ENCODE measurements at regions not wholly inside any gene's neighbourhood (a gene's known extent, or its start where the extent isn't known, plus 50 kb on each side); places are given as distances from the start of the nearest gene placed in this dataset.

- TF ChIP-seq, protein P1, sequence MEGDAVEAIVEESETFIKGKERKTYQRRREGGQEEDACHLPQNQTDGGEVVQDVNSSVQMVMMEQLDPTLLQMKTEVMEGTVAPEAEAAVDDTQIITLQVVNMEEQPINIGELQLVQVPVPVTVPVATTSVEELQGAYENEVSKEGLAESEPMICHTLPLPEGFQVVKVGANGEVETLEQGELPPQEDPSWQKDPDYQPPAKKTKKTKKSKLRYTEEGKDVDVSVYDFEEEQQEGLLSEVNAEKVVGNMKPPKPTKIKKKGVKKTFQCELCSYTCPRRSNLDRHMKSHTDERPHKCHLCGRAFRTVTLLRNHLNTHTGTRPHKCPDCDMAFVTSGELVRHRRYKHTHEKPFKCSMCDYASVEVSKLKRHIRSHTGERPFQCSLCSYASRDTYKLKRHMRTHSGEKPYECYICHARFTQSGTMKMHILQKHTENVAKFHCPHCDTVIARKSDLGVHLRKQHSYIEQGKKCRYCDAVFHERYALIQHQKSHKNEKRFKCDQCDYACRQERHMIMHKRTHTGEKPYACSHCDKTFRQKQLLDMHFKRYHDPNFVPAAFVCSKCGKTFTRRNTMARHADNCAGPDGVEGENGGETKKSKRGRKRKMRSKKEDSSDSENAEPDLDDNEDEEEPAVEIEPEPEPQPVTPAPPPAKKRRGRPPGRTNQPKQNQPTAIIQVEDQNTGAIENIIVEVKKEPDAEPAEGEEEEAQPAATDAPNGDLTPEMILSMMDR (conservative IDR thresholded peaks at IDR 0.05; ENCODE audit: low read depth, low read length): no peak
- H3K4me3 ChIP-seq (ENCODE audit: low read length): no peak overlapping the region
- DNase-seq (ENCODE audit: low read depth): no peak
These were observed 85.7 kb downstream of the EFNB1 start for GRCh38 chrX:68914479-68914946.

DNA sequence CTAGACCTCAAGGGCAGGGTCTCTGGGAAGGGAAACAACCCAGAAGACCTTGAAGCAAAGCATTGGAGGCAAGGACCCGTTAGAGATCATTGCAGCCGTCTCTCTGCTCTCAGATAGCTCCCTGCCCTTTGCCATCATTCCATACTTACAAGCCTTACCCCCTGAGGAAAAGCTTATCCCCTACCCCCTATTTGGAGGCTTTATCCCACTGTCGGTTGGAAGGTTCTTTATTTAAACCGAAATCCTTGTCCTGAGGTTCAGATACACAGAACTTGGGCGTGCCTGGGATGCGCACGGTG, 84.4 kb downstream of the EFNB1 start:
- TF ChIP-seq, protein P1 (conservative IDR thresholded peaks at IDR 0.05; ENCODE audit: low read depth, low read length): no peak
- DNase-seq (ENCODE audit: low read depth): no peak
- H3K4me3 ChIP-seq (ENCODE audit: low read length): no peak overlapping the region

GRCh38 chrX:68912113-68912512, 83.3 kb downstream of the EFNB1 start:
- no peak for DNase-seq (ENCODE audit: low read depth)

DNA sequence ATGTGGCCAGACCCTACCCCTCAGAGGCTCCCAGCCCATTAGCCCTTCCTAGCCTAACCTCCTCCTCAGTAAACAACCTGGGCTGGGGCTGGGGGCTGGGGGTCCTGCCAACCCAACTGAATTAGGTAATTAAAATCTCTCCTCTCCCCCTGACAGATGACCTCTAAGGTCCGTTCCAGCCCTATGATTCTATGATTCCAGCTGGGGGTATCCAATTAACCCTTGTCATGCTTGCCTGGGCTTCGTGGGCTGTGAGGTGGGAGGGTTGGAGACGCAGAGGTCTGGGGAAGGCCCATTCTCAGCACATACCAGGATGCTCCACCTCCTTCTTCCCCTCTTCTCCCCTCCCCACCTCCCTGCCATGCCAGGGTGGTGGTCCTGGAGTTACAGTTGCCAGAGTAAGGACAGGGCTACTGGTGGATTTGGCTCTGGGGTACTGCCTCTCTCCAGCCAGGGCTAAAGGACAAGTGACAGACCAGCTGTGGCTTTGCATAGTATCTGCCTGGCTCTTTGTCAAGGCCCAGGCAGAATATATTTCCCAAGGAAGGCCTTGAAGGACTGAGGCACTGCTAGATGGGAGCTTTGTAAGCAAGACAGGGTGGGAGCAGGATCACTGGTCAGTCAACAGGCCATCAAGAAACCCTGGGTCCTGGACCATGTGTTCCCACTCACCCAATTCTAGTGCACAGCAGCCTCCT, 82.1 kb downstream of the EFNB1 start:
- no peak for DNase-seq (ENCODE audit: low read depth)
- H3K4me3 ChIP-seq (ENCODE audit: low read length): no peak overlapping the region
- TF ChIP-seq, protein P1 (conservative IDR thresholded peaks at IDR 0.05; ENCODE audit: low read depth, low read length): no peak

More at GRCh38 chrX:68912113-68912512, 83.3 kb downstream of the EFNB1 start:
- TF ChIP-seq, protein P1 (conservative IDR thresholded peaks at IDR 0.05; ENCODE audit: low read depth, low read length): no peak
- no peak overlapping the region for H3K4me3 ChIP-seq (ENCODE audit: low read length)

DNA sequence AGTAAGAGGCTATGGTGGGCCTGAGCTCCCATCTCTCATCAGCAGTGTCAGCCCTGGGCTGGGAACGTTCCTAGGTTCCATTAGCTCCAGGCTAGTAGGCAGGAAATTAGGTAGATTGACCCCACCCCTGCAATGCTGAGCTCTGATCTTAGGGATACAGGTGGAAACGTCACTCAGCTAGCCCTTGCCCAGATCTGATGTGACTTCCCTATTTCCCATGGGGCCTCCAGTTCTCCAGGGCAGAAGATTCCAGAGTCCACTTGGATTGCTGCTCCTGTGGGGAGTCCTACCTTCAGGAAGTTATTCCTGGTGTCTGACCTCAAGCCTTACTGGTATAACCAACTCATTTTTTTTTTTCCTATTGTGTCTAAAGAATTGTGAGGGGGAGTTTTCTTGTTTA, 81.1 kb downstream of the EFNB1 start:
- H3K4me3 ChIP-seq (ENCODE audit: low read length): no peak overlapping the region
- TF ChIP-seq, protein P1 (conservative IDR thresholded peaks at IDR 0.05; ENCODE audit: low read depth, low read length): no peak
- no peak for DNase-seq (ENCODE audit: low read depth)

DNA sequence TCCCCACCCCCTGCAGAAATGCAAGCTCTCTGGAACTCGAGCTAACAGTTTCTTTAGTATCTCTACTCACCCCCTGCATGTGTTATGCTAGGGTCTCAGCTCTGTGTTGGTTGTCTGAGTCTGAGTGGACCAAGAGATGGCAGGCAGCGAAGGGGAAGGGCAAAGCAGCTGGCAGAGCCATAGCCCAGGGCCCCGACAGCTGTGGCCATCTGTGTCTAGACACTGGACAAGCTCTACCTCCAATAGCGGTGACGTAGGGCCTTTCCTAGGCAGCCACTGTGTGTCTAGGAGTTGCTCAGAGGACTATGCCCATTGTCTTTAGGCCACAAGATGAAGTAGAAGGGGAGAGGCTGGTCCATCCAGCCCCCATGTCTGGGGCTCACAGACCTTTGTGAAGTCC, 79.2 kb downstream of the EFNB1 start:
- no peak for DNase-seq (ENCODE audit: low read depth)
- no peak overlapping the region for H3K4me3 ChIP-seq (ENCODE audit: low read length)
- TF ChIP-seq, protein P1 (conservative IDR thresholded peaks at IDR 0.05; ENCODE audit: low read depth, low read length): no peak

DNA sequence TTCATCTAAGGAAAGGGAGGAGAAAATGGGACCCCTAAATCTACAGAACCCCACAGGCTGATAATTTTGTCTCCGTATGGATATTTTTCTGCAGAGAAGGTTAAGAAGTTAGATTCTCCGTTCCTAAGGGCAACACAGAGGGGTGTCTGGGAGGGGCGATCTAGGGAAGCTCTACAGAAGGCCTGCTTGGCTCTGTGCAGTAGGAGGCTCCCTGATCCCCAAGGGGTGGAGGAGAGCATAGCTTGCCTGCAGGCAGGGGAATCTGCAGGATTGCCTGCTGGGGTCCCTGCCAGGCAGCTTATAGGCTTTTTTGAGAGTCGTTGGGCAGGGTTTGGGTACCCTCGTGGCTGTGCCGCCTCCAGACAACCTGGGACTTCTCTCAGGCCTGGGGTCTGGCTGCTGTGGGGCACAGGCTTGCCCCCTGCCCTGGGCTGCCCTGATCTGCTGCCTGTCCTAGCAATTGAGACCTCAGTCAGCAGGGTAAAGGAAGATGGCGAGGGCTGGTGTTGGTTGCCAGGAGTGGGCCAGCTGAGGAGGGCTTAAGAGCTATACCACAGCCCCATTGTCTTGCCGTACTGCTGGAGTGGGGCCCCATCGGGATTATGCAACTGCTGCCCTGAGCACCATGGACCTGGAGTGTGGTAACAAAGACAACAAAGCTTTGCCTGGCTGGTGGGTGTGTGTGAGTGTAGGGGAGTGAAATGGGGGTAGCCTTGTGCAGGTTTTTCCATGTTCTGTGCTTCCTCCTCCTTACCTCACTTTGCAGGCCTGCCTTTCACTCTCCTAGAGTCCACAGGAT, 74.1 kb downstream of the EFNB1 start:
- H3K4me3 ChIP-seq (ENCODE audit: low read length): no peak overlapping the region
- no peak for DNase-seq (ENCODE audit: low read depth)
- TF ChIP-seq, protein P1 (conservative IDR thresholded peaks at IDR 0.05; ENCODE audit: low read depth, low read length): no peak

Measured in retinal pigment epithelial cell (primary cell).